Hindlimb muscle (tissue), 1 donor: ENCODE measurements at regions not wholly inside any gene's neighbourhood (a gene's known extent, or its start where the extent isn't known, plus 50 kb on each side); places are given as distances from the start of the nearest gene placed in this dataset.
A peak's percentile ranks its signal among the peaks of the same experiment; 100 is the strongest.

Experiments used
- DNase-seq: peaks from one replicate; pipeline ENCODE4 v3.0.0-alpha.2; 2013

GRCh38 chr1:36675931-36676562 lies 193.3 kb upstream of the CSF3R start:
- no peak for DNase-seq

- no peak for DNase-seq
Observed at GRCh38 chr1:36675106-36675505, 192.4 kb upstream of the CSF3R start.

- no peak for DNase-seq
Observed at GRCh38 chr1:36673202-36673601, 190.5 kb upstream of the CSF3R start.

GRCh38 chr1:36669262-36669661 lies 186.5 kb upstream of the CSF3R start:
- no peak for DNase-seq

GRCh38 chr1:36667836-36668235 lies 185.1 kb upstream of the CSF3R start:
- no peak for DNase-seq

- no peak for DNase-seq
Observed at GRCh38 chr1:36667256-36667655, 184.5 kb upstream of the CSF3R start.

GRCh38 chr1:36665478-36666080 lies 182.9 kb upstream of the CSF3R start:
- no peak for DNase-seq

- DNase-seq: no peak
Observed at GRCh38 chr1:36664571-36665287, 182.0 kb upstream of the CSF3R start.

GRCh38 chr1:36663772-36664430 lies 181.2 kb upstream of the CSF3R start:
- no peak for DNase-seq

GRCh38 chr1:36658838-36659237 lies 176.1 kb upstream of the CSF3R start:
- DNase-seq: no peak

GRCh38 chr1:36657826-36658225 lies 175.1 kb upstream of the CSF3R start:
- no peak for DNase-seq

GRCh38 chr1:36656838-36657237 lies 174.1 kb upstream of the CSF3R start:
- DNase-seq: no peak

- DNase-seq: no peak
Observed at GRCh38 chr1:36656271-36656670, 173.6 kb upstream of the CSF3R start.

- DNase-seq: no peak
Observed at GRCh38 chr1:36654586-36654985, 171.9 kb upstream of the CSF3R start.

- peak; percentile 9 for DNase-seq
Observed at GRCh38 chr1:36653850-36654249, 171.1 kb upstream of the CSF3R start.

- DNase-seq: no peak
Observed at GRCh38 chr1:36652586-36652985, 169.9 kb upstream of the CSF3R start.

GRCh38 chr1:36652011-36652410 lies 169.3 kb upstream of the CSF3R start:
- DNase-seq: no peak

GRCh38 chr1:36651176-36651910 lies 168.6 kb upstream of the CSF3R start:
- no peak for DNase-seq

GRCh38 chr1:36650200-36651065 lies 167.7 kb upstream of the CSF3R start:
- DNase-seq: peak; percentile 36

GRCh38 chr1:36645867-36646266 lies 163.2 kb upstream of the CSF3R start:
- DNase-seq: no peak

- no peak for DNase-seq
Observed at GRCh38 chr1:36644556-36644955, 161.8 kb upstream of the CSF3R start.
